MG63 (cell line): ENCODE measurements at regions not wholly inside any gene's neighbourhood (a gene's known extent, or its start where the extent isn't known, plus 50 kb on each side); places are given as distances from the start of the nearest gene placed in this dataset.

Source experiments
- DNase-seq: peaks from one replicate; pipeline ENCODE4 v3.0.0-alpha.2; 2020
- H3K27me3 ChIP-seq: fragments of 250-450 bp; sonication (Bioruptor Pico); 2 replicates; pipeline ENCODE4 v1.5.1; 2020; ENCODE audit warnings: mild to moderate bottlenecking, moderate library complexity
- H3K36me3 ChIP-seq: fragments of 250-450 bp; sonication (Bioruptor Pico); 2 replicates; pipeline ENCODE4 v1.5.1; 2020; ENCODE audit warnings: mild to moderate bottlenecking, moderate library complexity
- H3K4me3 ChIP-seq: fragments of 250-450 bp; sonication (Bioruptor Pico); 2 replicates; pipeline ENCODE4 v1.5.1; 2020; ENCODE audit warnings: mild to moderate bottlenecking, moderate library complexity
- H3K9me3 ChIP-seq: fragments of 250-450 bp; sonication (Bioruptor Pico); 2 replicates; pipeline ENCODE4 v1.5.1; 2020; ENCODE audit warnings: mild to moderate bottlenecking, moderate library complexity

- no peaks in the 10 kb centered on the region for H3K27me3 ChIP-seq
- H3K36me3 ChIP-seq: no peaks in the 10 kb centered on the region
- no peaks in the 10 kb centered on the region for H3K9me3 ChIP-seq
- H3K4me3 ChIP-seq: no peak overlapping the region
- no peak for DNase-seq
Observed at GRCh38 chr10:124185084-124185483, 91.7 kb upstream of the CHST15 start.

GRCh38 chr10:124184208-124184830 is 90.9 kb upstream of the CHST15 start:
- no peak overlapping the region for H3K4me3 ChIP-seq
- H3K36me3 ChIP-seq: no peaks in the 10 kb centered on the region
- H3K27me3 ChIP-seq: no peaks in the 10 kb centered on the region
- H3K9me3 ChIP-seq: no peaks in the 10 kb centered on the region
- DNase-seq: no peak

GRCh38 chr10:124183617-124184016 is 90.2 kb upstream of the CHST15 start:
- no peaks in the 10 kb centered on the region for H3K9me3 ChIP-seq
- DNase-seq: no peak
- no peak overlapping the region for H3K4me3 ChIP-seq
- no peaks in the 10 kb centered on the region for H3K27me3 ChIP-seq
- no peaks in the 10 kb centered on the region for H3K36me3 ChIP-seq

GRCh38 chr10:124182088-124182541 is 88.7 kb upstream of the CHST15 start:
- DNase-seq: no peak
- Histone ChIP-seq H3K27me3 (no peaks in the 10 kb centered on the region), H3K9me3 (no peaks in the 10 kb centered on the region), H3K4me3 (no peak overlapping the region), H3K36me3 (no peaks in the 10 kb centered on the region)

GRCh38 chr10:124181656-124182055 is 88.3 kb upstream of the CHST15 start:
- Histone ChIP-seq H3K9me3 (no peaks in the 10 kb centered on the region), H3K4me3 (no peak overlapping the region), H3K27me3 (no peaks in the 10 kb centered on the region), H3K36me3 (no peaks in the 10 kb centered on the region)
- DNase-seq: no peak

GRCh38 chr10:124180947-124181549 is 87.7 kb upstream of the CHST15 start:
- DNase-seq: peak; percentile 85

GRCh38 chr10:124180044-124180745 is 86.8 kb upstream of the CHST15 start:
- Histone ChIP-seq H3K36me3 (no peaks in the 10 kb centered on the region), H3K4me3 (no peak overlapping the region)
- DNase-seq: no peak

More at GRCh38 chr10:124180947-124181549, 87.7 kb upstream of the CHST15 start:
- Histone ChIP-seq H3K36me3 (no peaks in the 10 kb centered on the region), H3K9me3 (no peaks in the 10 kb centered on the region), H3K4me3 (no peak overlapping the region), H3K27me3 (no peaks in the 10 kb centered on the region)

GRCh38 chr10:124179308-124180043 is 86.1 kb upstream of the CHST15 start:
- Histone ChIP-seq H3K27me3 (no peaks in the 10 kb centered on the region), H3K9me3 (no peaks in the 10 kb centered on the region)
- no peak for DNase-seq

More at GRCh38 chr10:124180044-124180745, 86.8 kb upstream of the CHST15 start:
- no peaks in the 10 kb centered on the region for H3K27me3 ChIP-seq
- H3K9me3 ChIP-seq: no peaks in the 10 kb centered on the region

GRCh38 chr10:124177180-124177518 is 83.8 kb upstream of the CHST15 start:
- no peak for DNase-seq
- H3K36me3 ChIP-seq: no peaks in the 10 kb centered on the region
- no peaks in the 10 kb centered on the region for H3K9me3 ChIP-seq
- no peak overlapping the region for H3K4me3 ChIP-seq
- H3K27me3 ChIP-seq: no peaks in the 10 kb centered on the region

More at GRCh38 chr10:124179308-124180043, 86.1 kb upstream of the CHST15 start:
- Histone ChIP-seq H3K4me3 (no peak overlapping the region), H3K36me3 (no peaks in the 10 kb centered on the region)

GRCh38 chr10:124176349-124177179 is 83.2 kb upstream of the CHST15 start:
- Histone ChIP-seq H3K36me3 (no peaks in the 10 kb centered on the region), H3K4me3 (no peak overlapping the region), H3K9me3 (no peaks in the 10 kb centered on the region), H3K27me3 (no peaks in the 10 kb centered on the region)
- no peak for DNase-seq

- no peak for DNase-seq
- Histone ChIP-seq H3K4me3 (no peak overlapping the region), H3K9me3 (no peaks in the 10 kb centered on the region), H3K36me3 (no peaks in the 10 kb centered on the region), H3K27me3 (no peaks in the 10 kb centered on the region)
Observed at GRCh38 chr10:124175701-124176348, 82.4 kb upstream of the CHST15 start.

- Histone ChIP-seq H3K27me3 (no peaks in the 10 kb centered on the region), H3K9me3 (no peaks in the 10 kb centered on the region), H3K36me3 (no peaks in the 10 kb centered on the region), H3K4me3 (no peak overlapping the region)
- DNase-seq: peak; percentile 31
Observed at GRCh38 chr10:124174673-124175645, 81.6 kb upstream of the CHST15 start.

GRCh38 chr10:124174071-124174566 is 80.7 kb upstream of the CHST15 start:
- DNase-seq: no peak
- H3K4me3 ChIP-seq: no peak overlapping the region
- no peaks in the 10 kb centered on the region for H3K9me3 ChIP-seq
- H3K27me3 ChIP-seq: no peaks in the 10 kb centered on the region
- no peaks in the 10 kb centered on the region for H3K36me3 ChIP-seq

- Histone ChIP-seq H3K9me3 (no peaks in the 10 kb centered on the region), H3K36me3 (no peaks in the 10 kb centered on the region)
Observed at GRCh38 chr10:124173298-124173900, 80.0 kb upstream of the CHST15 start.

More at GRCh38 chr10:124173298-124173900, 80.0 kb upstream of the CHST15 start:
- DNase-seq: no peak
- no peaks in the 10 kb centered on the region for H3K27me3 ChIP-seq
- no peak overlapping the region for H3K4me3 ChIP-seq
